Dermis blood vessel endothelial cell (primary cell): ENCODE measurements at regions not wholly inside any gene's neighbourhood (a gene's known extent, or its start where the extent isn't known, plus 50 kb on each side); places are given as distances from the start of the nearest gene placed in this dataset.

ENCODE experiments used
- DNase-seq: peaks from one replicate; pipeline ENCODE4 v3.0.0; 2010

- no peak for DNase-seq
Measured at GRCh38 chr13:67318860-67319259, 88.7 kb upstream of the PCDH9 start.

GRCh38 chr13:67318398-67318797 is 88.3 kb upstream of the PCDH9 start:
- DNase-seq, result no peak

- DNase-seq, result no peak
Measured at GRCh38 chr13:67314405-67314804, 84.3 kb upstream of the PCDH9 start.

- no peak for DNase-seq
Measured at GRCh38 chr13:67308004-67308772, 78.1 kb upstream of the PCDH9 start.

- DNase-seq, result no peak
Measured at GRCh38 chr13:67306742-67307141, 76.6 kb upstream of the PCDH9 start.

GRCh38 chr13:67303661-67304333 is 73.7 kb upstream of the PCDH9 start:
- DNase-seq, result no peak

- no peak for DNase-seq
Measured at GRCh38 chr13:67299751-67300150, 69.6 kb upstream of the PCDH9 start.

- no peak for DNase-seq
Measured at GRCh38 chr13:67299072-67299635, 69.0 kb upstream of the PCDH9 start.

- DNase-seq, result no peak
Measured at GRCh38 chr13:67298297-67298696, 68.2 kb upstream of the PCDH9 start.

GRCh38 chr13:67296511-67296910 is 66.4 kb upstream of the PCDH9 start:
- no peak for DNase-seq

GRCh38 chr13:67292886-67293285 is 62.8 kb upstream of the PCDH9 start:
- DNase-seq, result no peak

GRCh38 chr13:67285611-67286010 is 55.5 kb upstream of the PCDH9 start:
- DNase-seq, result no peak

GRCh38 chr13:67283637-67284036 is 53.5 kb upstream of the PCDH9 start:
- no peak for DNase-seq

GRCh38 chr13:67281466-67281865 is 51.3 kb upstream of the PCDH9 start:
- DNase-seq, result no peak
